MCF 10A (cell line): ENCODE measurements at regions not wholly inside any gene's neighbourhood (a gene's known extent, or its start where the extent isn't known, plus 50 kb on each side); places are given as distances from the start of the nearest gene placed in this dataset.

ENCODE experiments used
- BruUV-seq: library from RNA; stranded (reverse); fragments of 400-500 nt; replicated peaks from 2 replicates; lab custom pipeline; 2021; lab: Mats Ljungman, UMichigan
- CTCF ChIA-PET: fragments of 300-600 bp; sonication (Branson Sonifier 250); formaldehyde crosslinking; extraction: SDS; loops from one replicate; lab custom pipeline; 2021; ENCODE audit warnings: antibody characterized with exemption, inconsistent platforms; lab: Yijun Ruan, JAX
- POLR2A ChIA-PET: fragments of 300-600, 350-650 bp; sonication (Branson Sonifier 250); formaldehyde crosslinking; extraction: SDS; loops from one replicate; lab custom pipeline; 2020; ENCODE audit warnings: antibody characterized with exemption, inconsistent platforms; lab: Yijun Ruan, JAX
- DNase-seq: peaks from one replicate; pipeline ENCODE4 v3.0.0-alpha.2; 2018; ENCODE audit not compliant: unreplicated experiment
- H3K27ac Mint-ChIP-seq: one replicate; pipeline ENCODE4 v1.8.0; 2022; ENCODE audit warnings: mild to moderate bottlenecking, low read depth, mixed read lengths; ENCODE audit not compliant: unreplicated experiment
- H3K27me3 Mint-ChIP-seq: one replicate; pipeline ENCODE4 v1.8.0; 2022; ENCODE audit warnings: mixed read lengths; ENCODE audit not compliant: insufficient read depth, unreplicated experiment
- H3K36me3 Mint-ChIP-seq: one replicate; pipeline ENCODE4 v1.8.0; 2022; ENCODE audit warnings: mild to moderate bottlenecking, moderate library complexity, mixed read lengths; ENCODE audit not compliant: insufficient read depth, unreplicated experiment
- H3K4me1 Mint-ChIP-seq: one replicate; pipeline ENCODE4 v1.8.0; 2022; ENCODE audit warnings: mixed read lengths; ENCODE audit not compliant: insufficient read depth, unreplicated experiment
- H3K4me3 Mint-ChIP-seq: one replicate; pipeline ENCODE4 v1.8.0; 2022; ENCODE audit warnings: mild to moderate bottlenecking, moderate library complexity, mixed read lengths; ENCODE audit not compliant: unreplicated experiment
- H3K9me3 Mint-ChIP-seq: one replicate; pipeline ENCODE4 v1.8.0; 2022; ENCODE audit warnings: mixed read lengths; ENCODE audit not compliant: unreplicated experiment
- CTCF ChIP-seq: fragments of 200-600 bp; IDR thresholded peaks from one replicate; pipeline ENCODE4 v1.8.0; 2022; ENCODE audit warnings: antibody characterized with exemption, mild to moderate bottlenecking; ENCODE audit not compliant: unreplicated experiment
- intact Hi-C: fragments of 100-400 bp; cut with micrococcal nuclease; formaldehyde crosslinking; loops from 2 replicates; pipeline ENCODE4 v1.14.1; 2022

- peak; percentile 81 for DNase-seq
Measured at GRCh38 chr1:186577216-186577615, 103.0 kb downstream of the PTGS2 start.

GRCh38 chr1:186575348-186575747 lies 104.9 kb downstream of the PTGS2 start:
- H3K4me1 Mint-ChIP-seq: peaks cover 21% of the 10 kb centered on the region
- CTCF ChIA-PET: interaction anchor here (0.5 to 2.5 kb wide), 2 partner anchors 19 to 30 kb away, joined by 4 to 14 read pairs; no protein-coding TSS in a partner anchor

More at GRCh38 chr1:186577216-186577615, 103.0 kb downstream of the PTGS2 start:
- Mint-ChIP-seq H3K36me3 (no peaks in the 10 kb centered on the region), H3K9me3 (no peaks in the 10 kb centered on the region), H3K27me3 (no peaks in the 10 kb centered on the region), H3K4me1 (peaks cover 21% of the 10 kb centered on the region), H3K27ac (no peak overlapping the region), H3K4me3 (no peak overlapping the region)
- intact Hi-C loops: no loop called here
- BruUV-seq: no TSS peak
- TF ChIP-seq CTCF: no peak
- POLR2A ChIA-PET: interaction anchor here (0.8 to 2.0 kb wide), 3 partner anchors 19 to 92 kb away, joined by 3 to 5 read pairs (median 4); no protein-coding TSS in a partner anchor
- CTCF ChIA-PET: interaction anchor here (0.6 to 2.5 kb wide), 5 partner anchors 11 to 429 kb away, joined by 3 to 14 read pairs (median 3); no protein-coding TSS in a partner anchor

GRCh38 chr1:186574926-186575325 lies 105.3 kb downstream of the PTGS2 start:
- no peak overlapping the region for H3K4me3 Mint-ChIP-seq
- ChIA-PET CTCF (interaction anchor here (2.5 kb wide), 1 partner anchor 31 kb away, joined by 14 read pairs; no protein-coding TSS in a partner anchor), POLR2A (interaction anchor here (0.6 kb wide), 1 partner anchor 54 kb away, joined by 3 read pairs; no protein-coding TSS in a partner anchor)
- intact Hi-C loops: no loop called here
- no peaks in the 10 kb centered on the region for H3K36me3 Mint-ChIP-seq
- H3K9me3 Mint-ChIP-seq: no peaks in the 10 kb centered on the region
- peaks cover 21% of the 10 kb centered on the region for H3K4me1 Mint-ChIP-seq
- H3K27ac Mint-ChIP-seq: no peak overlapping the region
- H3K27me3 Mint-ChIP-seq: no peaks in the 10 kb centered on the region
- no peak for DNase-seq
- BruUV-seq: no TSS peak
- no peak for TF ChIP-seq CTCF

More at GRCh38 chr1:186575348-186575747, 104.9 kb downstream of the PTGS2 start:
- BruUV-seq: no TSS peak
- Mint-ChIP-seq H3K9me3 (no peaks in the 10 kb centered on the region), H3K4me3 (no peak overlapping the region), H3K36me3 (no peaks in the 10 kb centered on the region), H3K27me3 (no peaks in the 10 kb centered on the region), H3K27ac (no peak overlapping the region)
- intact Hi-C loops: no loop called here
- POLR2A ChIA-PET: interaction anchor here (0.6 to 2.0 kb wide), 2 partner anchors 17 to 54 kb away, joined by 3 to 5 read pairs; no protein-coding TSS in a partner anchor
- TF ChIP-seq CTCF: no peak
- peak; percentile 18 for DNase-seq

- Mint-ChIP-seq H3K4me1 (peaks cover 21% of the 10 kb centered on the region), H3K9me3 (no peaks in the 10 kb centered on the region), H3K27me3 (no peaks in the 10 kb centered on the region), H3K4me3 (no peak overlapping the region), H3K27ac (no peak overlapping the region), H3K36me3 (no peaks in the 10 kb centered on the region)
- intact Hi-C loops: no loop called here
- ChIA-PET POLR2A (interaction anchor here (0.5 kb wide), 1 partner anchor 666 kb away, joined by 3 read pairs; no protein-coding TSS in a partner anchor), CTCF (no interaction called here)
- BruUV-seq: no TSS peak
- DNase-seq: no peak
- no peak for TF ChIP-seq CTCF
Measured at GRCh38 chr1:186572509-186572908, 107.7 kb downstream of the PTGS2 start.
